ENCODE measurements at regions not wholly inside any gene's neighbourhood (a gene's known extent, or its start where the extent isn't known, plus 50 kb on each side); places are given as distances from the start of the nearest gene placed in this dataset.

DNA sequence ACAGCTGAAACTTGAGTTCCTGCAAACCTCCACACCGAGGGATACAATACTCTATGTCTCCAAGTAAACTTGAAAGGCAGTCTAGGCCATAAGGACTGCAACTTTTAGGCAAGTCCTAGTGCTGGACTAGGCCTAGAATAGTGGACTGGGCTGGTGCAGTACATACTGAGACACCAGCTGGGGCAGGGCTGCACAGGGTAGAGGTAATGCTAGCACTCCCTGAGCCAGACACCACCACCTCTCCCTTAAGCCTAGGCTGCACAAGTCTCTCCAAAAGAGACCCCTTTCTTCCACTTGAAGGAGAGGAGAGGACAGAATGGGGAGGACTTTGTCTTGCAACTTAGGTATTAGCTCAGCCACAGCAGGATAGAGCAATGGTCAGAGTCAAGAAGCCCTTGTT lies 65.7 kb upstream of the PTPRK start:
- TF ChIP-seq, protein P1, sequence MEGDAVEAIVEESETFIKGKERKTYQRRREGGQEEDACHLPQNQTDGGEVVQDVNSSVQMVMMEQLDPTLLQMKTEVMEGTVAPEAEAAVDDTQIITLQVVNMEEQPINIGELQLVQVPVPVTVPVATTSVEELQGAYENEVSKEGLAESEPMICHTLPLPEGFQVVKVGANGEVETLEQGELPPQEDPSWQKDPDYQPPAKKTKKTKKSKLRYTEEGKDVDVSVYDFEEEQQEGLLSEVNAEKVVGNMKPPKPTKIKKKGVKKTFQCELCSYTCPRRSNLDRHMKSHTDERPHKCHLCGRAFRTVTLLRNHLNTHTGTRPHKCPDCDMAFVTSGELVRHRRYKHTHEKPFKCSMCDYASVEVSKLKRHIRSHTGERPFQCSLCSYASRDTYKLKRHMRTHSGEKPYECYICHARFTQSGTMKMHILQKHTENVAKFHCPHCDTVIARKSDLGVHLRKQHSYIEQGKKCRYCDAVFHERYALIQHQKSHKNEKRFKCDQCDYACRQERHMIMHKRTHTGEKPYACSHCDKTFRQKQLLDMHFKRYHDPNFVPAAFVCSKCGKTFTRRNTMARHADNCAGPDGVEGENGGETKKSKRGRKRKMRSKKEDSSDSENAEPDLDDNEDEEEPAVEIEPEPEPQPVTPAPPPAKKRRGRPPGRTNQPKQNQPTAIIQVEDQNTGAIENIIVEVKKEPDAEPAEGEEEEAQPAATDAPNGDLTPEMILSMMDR (IDR thresholded peaks at IDR 0.05) = no peak
- no peak for TF ChIP-seq POLR2A (IDR thresholded peaks at IDR 0.05)

All from esophagus squamous epithelium (tissue), 4 donors.